GM18907 (cell line): ENCODE measurements at regions not wholly inside any gene's neighbourhood (a gene's known extent, or its start where the extent isn't known, plus 50 kb on each side); places are given as distances from the start of the nearest gene placed in this dataset.

Experiments used
- ATAC-seq: cut with Tn5 transposase; IDR thresholded peaks from one replicate; pipeline ENCODE4 v1.9.1; 2021; ENCODE audit warnings: mild to moderate bottlenecking, moderate library complexity; ENCODE audit not compliant: unreplicated experiment

DNA sequence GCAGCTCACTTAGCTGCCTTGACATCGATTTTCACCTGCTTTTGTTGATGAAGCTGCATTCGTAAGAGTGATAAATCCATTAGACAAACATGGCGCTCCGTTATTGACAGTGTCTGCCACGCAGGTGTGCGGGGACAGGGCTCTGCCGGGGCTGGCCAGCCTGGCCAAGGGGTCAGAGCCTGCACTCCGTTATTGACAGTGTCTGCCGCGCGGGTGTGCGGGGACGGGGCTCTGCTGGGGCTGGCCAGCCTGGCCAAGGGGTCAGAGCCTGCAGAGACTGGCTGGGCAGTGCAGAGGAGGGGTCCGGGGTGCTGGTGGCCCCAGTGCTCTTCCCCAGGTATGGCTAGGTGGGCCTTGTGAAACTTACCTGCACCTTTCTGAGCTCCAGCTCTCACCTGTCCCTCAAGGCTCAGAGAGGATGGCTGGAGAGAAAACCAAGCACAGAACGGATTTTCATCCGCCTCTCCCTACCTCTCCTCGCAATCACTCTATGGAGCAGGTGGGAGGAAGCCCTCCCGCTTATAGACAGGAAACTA is 101.6 kb upstream of the B3GAT1 start:
- no peak for ATAC-seq

DNA sequence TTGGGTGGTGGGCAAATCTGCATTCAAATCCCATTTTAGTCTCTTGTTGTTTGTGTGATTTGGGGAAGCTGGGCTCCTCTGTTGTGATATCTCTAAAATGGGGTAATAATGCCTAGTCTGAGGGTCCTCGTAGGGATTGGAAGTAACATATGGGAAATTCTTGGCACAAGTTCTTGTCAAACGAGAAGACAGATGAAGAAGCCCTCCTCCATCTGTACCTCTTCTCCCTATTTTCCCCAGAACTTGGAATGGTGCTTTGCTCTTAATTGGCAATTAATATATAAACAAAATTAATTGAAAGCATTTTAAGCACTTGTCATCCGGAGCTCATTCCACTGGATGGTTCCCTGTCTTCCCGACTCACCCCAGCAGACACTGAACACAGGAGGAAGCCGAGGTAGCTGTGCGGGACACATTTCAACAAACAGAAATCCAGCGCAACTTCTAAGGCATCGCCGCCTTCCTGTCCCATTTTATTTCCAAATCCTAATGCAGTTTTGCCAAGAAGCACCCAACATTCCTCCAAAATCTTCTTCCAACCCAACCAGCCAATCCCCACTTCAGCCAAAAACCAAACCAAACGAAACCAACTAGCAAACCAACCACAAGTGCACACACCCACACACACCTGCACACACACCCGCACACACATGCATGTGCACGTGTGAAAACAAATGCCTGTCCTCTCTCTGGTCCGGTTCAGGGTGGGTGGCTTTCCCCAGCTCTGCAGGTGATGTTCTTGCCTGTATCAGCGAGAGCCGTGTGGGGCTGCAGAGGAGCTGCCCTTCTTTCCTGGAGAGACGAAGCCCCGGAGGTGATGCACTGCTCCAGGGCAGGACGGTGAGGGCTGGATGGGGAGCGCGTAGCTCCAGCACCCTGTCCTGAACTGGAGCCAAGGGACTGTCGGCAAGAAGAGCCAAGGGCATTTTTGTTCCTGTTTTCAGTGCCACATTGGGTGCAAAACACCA is 100.8 kb upstream of the B3GAT1 start:
- no peak for ATAC-seq

DNA sequence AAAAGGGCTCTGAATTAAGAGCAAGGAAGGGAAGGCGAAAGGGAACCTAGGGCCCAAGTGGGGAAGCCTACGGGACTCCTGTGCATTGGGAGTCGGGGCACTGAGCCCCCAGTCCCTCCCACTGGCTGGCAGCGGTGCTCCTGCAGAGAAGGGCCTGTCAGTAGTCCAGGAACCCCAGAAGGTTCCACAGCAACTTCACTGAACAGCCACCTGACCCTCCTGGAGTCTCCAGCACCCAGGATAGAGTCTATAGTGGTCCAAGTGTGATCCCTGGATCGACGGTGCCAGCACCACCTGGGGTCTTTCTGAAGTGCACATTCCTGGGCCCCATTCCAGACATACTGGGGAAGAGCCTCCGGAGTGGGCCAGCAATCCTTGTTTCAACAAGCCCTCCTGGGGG is 100.0 kb upstream of the B3GAT1 start:
- no peak for ATAC-seq

DNA sequence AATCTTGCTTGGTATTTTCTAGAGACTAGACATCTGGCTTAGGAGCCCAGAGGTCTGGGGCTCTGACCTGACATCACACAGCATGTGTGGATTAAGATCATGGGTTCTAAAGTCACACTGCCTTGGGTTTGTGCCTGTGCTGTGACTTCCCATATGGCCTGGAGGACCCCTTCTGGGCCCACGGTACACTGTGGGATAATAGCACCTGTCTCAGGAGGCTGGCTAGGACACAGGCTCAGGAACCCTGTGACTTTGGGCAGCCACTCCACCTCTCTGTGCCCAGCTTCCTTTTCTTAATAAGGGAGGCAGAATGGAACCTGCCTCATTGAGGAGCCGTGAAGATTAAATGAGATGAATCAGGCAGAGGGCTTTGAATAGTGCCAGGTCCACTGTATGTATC is 99.2 kb upstream of the B3GAT1 start:
- ATAC-seq: no peak

DNA sequence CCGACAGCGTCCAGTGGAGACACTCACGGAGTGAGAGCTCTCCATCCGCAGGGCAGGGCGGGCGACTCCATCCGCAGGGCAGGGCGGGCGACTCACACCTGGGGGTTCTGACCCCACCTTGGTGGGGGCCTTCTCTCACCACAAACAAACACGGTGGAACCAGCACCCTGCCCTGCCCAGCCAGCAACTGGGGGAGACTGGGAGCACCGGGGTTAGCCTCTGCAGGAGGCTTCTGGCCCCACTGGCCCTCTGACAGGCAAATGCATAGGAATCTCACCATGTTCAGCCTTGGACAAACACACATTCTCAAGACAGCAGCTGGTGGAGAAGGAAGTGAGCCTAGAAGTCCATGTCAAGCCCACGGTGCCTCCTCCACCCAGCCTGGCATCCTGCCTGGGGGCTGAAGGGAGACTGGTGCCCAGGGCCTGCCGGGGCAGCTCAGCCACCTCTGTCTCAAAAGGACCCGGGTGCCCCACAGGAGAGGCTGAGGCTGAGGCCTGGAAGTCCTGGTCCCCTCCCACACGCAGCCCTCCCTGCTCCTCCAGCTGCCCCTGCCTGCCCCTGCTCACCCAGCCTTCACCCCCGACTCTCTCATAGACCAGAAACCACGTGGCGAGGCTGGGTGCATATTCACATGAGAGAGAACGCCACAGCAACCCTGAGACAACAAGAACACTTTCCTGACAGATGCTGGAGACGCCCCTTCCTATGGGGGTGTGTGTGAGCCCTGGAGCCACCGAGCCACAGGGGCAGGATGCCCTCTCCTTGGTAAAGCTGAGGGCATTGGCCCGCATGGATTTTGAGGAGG is 98.4 kb upstream of the B3GAT1 start:
- no peak for ATAC-seq

DNA sequence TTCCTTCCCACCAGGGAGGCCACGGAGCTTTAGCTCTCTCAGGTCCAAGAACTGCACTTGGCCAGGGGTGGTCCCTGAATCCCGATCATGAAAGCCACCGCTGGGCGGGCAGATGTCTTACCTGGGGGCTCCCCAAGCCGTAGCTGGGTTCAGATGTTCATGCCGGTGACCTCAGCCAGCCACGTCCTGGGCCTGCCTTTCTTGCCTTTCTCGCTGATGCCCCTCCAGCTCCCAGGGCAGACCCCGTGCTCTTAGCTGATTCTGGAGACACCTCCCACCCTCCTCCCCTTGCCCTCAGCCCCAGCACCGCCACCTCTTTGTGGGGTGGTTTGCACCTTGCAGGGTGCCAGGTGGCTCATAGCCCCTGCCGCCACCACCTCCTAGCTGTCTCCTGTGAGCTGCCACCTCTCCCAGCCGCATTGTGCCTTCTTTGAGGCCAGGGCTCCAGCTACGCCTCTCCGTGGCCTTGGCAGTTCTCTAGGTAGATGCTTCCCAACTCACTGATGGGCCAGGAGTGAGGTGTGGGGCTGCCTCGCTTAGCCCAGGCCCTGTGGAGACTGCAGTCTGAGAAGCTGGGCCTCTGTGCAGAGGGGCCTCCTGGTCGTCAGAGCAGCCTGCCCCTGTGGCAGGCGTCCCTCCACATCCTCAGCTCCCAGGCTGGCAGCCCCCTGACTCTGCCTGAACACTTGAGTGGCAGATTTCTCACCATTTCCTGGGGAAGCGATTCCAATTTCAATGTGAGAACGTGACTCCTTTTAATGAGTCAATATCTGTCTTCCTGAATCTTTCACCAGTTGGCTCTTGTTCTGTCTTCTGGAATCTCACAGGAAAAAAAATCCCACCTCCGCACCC is 97.6 kb upstream of the B3GAT1 start:
- ATAC-seq: no peak

DNA sequence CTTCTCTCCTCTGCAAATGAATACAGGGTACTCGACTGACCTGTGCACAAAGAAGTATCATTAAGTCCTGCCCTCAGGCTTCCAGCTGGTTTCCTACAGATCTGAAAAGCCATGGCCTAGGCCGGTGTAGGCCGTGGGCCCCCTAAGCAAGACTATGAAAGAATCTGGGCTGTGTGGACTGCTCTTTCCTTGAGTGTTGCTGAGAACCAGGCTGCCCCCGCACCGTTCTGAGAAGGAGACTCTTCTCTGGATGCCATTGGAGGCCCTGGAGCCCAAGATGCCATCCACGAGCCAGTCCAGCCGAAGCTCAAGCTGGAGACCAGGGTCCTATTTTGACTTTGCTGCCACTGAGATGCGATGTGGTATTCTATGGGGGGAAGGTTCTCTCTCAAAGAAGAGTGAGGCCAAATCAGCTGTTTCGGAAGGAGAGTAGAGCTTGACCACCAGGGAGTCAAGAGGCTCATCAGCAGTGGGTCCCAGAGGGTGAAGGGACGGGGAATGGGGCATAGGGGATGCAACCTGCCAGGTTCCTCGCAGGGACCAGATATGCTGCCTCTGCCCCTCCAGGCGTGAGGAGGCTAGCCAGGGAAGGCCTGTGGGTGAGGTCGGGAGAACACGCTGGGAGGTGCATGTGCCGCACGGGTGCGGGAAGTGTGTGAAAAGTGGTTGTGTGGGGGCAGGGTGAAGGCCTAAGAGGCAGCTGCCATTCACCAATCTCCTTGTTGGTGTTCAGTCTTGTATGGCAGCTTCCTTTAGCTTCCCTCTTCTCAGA is 96.4 kb upstream of the B3GAT1 start:
- ATAC-seq: no peak

DNA sequence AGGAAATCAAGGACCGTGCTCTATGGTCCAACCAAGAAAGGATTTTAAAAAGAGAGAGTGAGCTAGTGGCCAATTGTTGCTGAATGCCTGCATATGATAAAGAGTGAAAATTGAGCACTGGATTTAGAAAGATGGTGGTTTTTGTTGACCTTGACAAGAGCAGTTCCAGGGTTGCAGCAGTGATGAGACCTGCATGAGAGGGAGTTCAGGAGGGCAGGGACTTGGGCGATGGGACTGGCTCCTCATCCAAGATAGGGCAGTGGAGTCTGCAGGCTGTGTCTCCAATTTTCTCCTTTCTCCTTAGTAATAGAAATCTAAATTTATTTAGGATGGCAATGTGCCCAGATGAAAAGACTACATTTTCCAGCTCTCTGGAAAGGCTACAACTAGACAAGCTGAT is 94.0 kb upstream of the B3GAT1 start:
- no peak for ATAC-seq

DNA sequence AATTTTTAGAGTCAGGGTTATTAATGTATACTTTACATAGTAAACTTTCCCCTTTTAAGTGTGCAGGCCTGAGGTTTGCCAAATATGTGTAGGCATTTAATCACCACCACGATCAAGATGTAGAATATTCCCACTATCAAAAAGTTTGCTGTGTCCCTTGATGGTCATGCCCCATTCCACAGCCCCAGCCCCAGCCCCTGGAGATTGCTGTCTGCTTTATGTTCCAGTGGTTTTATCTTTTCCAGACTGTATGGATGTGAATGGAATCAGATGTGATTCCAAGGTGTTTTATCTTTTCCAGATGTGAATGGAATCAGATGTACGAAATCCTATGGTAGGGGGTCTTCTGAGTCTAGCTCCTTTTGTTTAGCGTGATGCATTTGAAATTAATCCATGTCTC is 93.1 kb upstream of the B3GAT1 start:
- no peak for ATAC-seq

DNA sequence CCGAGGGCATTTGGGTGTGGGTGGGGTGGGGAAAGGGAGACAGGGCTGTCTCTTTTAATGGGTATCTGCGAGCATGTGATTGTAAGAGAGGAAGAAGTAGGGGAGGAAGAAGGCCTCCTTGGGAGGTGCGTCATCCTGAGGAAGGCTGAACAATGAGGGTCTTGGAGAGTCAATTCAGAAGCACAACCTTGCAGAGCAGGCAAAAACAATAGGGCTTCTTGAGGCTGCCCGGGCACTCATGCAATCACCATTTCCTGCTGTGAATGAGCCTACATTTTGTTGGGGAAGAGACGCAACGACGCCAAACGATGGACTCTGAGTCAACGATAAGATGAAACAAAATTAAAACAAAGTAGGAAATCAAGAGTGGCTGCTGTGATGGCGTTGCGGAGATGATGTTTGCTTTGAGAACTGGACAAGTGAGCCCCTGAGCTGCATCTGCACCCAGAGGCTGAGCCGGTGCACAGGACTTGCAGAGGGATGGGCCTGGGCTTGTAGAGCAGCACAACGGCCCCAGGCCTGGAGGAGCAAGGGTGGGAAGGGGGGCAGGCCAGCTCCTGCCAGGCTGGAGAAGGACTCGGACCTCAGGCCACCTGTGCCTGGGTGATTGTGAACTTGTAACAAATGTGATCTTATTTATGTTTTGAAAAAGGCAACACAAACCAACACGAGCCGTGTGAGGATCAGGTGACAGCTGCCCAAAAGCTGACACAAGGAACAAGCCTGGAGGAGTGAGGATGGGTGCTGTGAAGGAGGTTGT is 92.3 kb upstream of the B3GAT1 start:
- ATAC-seq: no peak

DNA sequence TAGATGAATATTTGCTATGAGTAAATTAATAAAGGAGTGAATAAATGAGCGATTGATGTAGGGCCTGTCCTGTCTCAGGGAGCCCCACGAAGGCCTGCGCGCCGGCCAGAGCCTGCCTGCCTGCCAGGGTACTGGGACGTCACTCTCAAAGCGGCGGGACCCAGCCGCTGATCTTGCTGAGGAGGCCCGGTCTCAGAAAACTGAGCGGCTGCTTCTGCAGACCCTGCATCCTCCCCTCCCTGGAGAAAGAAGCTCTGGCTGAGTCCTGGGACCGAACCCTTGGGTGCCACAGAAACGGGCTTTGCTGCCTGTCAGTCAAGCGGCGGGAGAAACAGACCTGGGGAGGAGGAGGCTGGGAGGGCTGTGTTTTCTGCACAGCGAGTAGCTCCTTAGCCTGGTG is 91.6 kb upstream of the B3GAT1 start:
- no peak for ATAC-seq

DNA sequence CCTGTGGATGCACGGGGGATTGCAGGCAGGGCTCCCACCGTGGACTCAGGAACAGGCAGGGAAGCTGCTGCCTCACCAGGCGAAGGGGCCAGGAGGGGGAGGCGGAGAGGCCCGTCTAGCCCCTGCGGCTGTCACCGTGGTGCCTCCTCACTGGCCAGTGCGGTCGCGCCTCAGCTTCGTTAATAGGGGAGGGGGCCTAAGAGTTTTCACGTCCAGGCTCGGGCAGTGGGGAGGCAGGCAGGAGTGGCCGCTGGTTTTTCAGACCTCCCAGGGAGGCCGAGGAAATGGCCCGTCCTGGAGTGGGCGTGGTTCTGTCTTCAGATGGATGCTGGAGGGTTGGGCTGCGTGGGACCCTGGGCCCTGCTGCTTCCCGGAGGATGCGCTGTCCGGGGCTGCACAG is 91.1 kb upstream of the B3GAT1 start:
- no peak for ATAC-seq

DNA sequence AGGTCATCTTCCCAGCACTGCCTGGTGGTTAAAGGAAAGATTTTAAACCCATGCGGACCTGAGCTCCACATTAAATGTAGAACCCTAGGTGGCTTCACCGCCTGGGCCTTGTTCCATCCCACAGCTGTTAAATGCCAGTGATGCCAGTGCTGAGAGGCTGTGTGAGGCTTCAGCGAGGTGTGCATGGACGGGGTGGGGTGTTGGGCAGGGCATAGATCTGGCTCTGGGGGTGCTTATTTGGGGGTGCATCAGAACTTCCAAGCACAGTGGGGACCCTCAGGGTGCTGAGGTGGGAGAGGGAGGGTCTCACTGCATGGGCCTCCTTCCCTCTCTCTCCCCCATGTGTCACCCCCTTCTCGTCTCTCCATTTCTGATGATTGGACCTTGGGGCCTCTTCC is 90.1 kb upstream of the B3GAT1 start:
- ATAC-seq: no peak

DNA sequence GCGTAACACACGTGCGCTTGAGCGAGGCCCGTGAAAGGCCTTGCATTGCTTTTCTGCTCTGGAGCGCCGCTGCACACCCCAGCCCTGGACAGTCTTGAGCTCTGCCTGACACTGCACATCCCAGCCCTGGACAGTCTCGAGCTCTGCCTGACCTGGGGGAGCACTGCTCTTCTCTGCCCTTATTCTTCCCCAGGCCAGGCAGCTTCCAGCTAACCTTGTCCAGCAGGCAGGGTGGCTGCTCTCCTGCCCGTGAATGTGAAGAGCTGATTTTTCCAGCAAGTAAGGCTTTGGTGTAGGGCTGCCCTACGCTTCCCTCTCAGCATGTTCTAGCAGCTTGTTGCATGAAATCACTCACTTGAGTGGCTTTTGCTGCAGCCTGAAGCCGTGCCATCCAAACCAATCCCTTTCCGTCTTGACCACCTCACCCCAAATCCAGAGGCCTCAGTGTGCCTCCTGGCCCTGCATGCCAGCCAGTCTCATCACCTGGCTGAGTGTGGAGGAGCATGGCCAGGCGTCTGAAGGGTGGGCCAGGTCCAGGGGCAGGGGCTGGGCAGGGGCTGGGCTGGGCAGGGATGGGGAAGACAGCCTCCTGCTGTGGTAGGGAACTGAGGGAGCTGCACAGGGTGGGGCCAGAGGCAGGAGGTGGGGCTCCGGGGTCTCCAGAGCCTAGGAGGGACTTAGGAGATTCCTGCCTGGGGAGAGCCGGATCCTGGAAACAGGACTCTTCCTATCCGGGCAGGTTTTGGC is 89.5 kb upstream of the B3GAT1 start:
- ATAC-seq: no peak

DNA sequence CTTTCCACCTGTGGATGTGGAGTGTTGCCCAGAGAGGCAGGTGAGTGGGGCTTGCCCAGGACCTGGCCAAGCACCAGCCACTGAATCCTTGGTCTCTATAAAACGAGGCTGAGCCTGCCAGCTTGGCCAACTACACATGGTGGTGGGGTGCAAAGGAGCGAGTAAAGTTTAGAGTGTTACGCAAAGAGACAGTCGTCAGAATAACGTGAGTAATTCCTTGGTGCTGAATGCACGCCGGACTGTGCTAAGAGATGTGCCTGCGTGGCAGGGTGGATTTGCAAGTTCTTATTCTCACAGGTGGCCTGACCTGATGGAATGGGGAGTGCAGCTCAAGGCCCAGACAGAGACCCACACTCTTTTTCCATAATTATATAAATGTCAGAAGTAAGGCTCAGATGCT is 88.6 kb upstream of the B3GAT1 start:
- ATAC-seq: no peak

DNA sequence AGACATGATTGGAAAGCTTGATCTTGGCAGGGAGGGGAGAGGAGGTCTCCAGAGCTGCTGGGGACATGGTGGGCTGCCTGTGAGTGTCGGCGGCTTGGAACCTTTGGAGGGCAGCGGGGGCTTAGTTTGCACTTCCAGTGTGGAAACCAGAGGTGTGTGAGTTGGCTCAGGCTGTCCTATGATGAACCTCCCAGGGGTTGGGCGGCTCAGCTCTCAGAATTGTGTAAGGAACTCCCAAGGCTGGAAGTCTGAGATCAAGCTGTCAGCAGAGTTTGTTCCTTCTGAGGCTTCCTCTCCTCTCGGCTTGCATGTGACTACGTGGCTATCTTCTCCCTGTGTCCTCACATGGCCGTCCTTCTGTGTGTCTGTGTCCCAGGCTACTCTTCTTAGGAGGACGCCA is 87.9 kb upstream of the B3GAT1 start:
- no peak for ATAC-seq

DNA sequence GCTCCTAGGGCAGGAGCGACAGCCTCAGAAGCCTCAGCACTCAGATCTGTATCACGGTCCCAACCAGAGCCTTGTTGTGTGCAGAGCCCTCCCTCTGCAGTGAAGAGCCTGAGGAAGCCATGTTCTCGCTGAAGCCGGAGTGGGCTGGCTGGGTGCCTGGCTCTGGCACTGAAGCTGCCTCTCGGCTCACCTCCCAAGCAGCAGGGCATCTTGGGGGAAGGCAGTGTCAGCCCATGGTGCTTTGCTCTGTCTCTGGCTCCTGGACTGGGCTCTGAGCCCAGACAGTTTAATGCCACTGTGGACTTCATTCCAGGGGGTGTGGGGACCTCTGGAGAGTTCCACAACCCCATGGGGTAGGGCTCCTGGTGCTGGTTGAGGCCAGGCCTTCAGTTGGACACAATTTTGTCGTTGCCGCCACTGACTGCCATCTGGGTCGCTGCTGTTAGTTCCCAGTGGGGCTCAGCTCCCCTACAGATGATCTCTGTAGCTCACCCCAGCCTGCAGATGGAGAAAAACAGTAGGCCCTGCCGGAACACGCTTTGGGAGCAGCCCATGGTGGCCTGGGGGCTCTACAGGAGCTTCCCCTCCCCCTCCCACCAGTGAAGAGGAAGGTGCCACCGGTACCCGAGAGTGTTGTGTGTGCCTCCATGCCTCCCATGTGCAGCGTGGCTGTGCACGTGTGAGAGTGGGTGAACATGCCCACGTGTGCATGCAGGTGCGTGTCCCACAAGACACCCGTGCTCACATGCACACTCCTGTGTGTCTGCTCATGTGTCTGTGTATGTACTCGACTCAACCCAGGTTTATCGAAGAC is 86.5 kb upstream of the B3GAT1 start:
- ATAC-seq: no peak

DNA sequence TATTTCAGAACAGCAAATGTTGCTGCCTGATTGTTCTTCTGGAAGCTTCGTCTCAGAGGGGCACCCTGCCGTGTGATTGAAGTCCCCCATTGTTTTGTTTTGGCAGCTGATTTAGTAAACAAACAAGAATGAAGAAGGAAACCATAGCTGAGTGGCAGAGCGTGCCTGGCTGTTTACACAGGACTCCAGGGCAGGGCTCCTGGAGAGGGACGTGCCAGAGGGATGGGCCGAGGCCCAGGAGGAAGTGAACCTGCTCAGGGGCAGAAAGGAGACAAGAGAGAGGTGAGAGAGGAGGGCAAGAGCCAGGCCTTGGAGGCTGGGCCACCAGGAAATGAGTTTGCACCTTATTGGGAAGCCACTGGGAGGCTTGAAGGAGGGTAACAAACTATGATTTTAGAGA is 85.5 kb upstream of the B3GAT1 start:
- ATAC-seq: no peak
